GM21360 (cell line): ENCODE measurements at regions not wholly inside any gene's neighbourhood (a gene's known extent, or its start where the extent isn't known, plus 50 kb on each side); places are given as distances from the start of the nearest gene placed in this dataset.
A peak's percentile ranks its signal among the peaks of the same experiment; 100 is the strongest.

ENCODE experiments used
- ATAC-seq: cut with Tn5 transposase; IDR thresholded peaks from one replicate; pipeline ENCODE4 v1.9.1; 2021; ENCODE audit warnings: mild to moderate bottlenecking, moderate library complexity; ENCODE audit not compliant: unreplicated experiment

- ATAC-seq = no peak
Measured at GRCh38 chr5:67434466-67434865, 237.9 kb upstream of the CD180 start.

GRCh38 chr5:67432606-67433005 is 236.0 kb upstream of the CD180 start:
- no peak for ATAC-seq

GRCh38 chr5:67431191-67431590 is 234.6 kb upstream of the CD180 start:
- no peak for ATAC-seq

- ATAC-seq = no peak
Measured at GRCh38 chr5:67427850-67428298, 231.3 kb upstream of the CD180 start.

GRCh38 chr5:67426961-67427849 is 230.6 kb upstream of the CD180 start:
- no peak for ATAC-seq

GRCh38 chr5:67425514-67425913 is 228.9 kb upstream of the CD180 start:
- no peak for ATAC-seq

- no peak for ATAC-seq
Measured at GRCh38 chr5:67417839-67418238, 221.2 kb upstream of the CD180 start.

- ATAC-seq = no peak
Measured at GRCh38 chr5:67416986-67417385, 220.4 kb upstream of the CD180 start.

- peak; percentile 52 for ATAC-seq
Measured at GRCh38 chr5:67416133-67416937, 219.7 kb upstream of the CD180 start.

GRCh38 chr5:67414712-67415111 is 218.1 kb upstream of the CD180 start:
- ATAC-seq = no peak

- ATAC-seq = no peak
Measured at GRCh38 chr5:67413721-67414120, 217.1 kb upstream of the CD180 start.

GRCh38 chr5:67409126-67409777 is 212.7 kb upstream of the CD180 start:
- no peak for ATAC-seq

- ATAC-seq = no peak
Measured at GRCh38 chr5:67407979-67408378, 211.4 kb upstream of the CD180 start.

- ATAC-seq = no peak
Measured at GRCh38 chr5:67405755-67406154, 209.2 kb upstream of the CD180 start.

- ATAC-seq = no peak
Measured at GRCh38 chr5:67405101-67405364, 208.4 kb upstream of the CD180 start.

- no peak for ATAC-seq
Measured at GRCh38 chr5:67404256-67405100, 207.9 kb upstream of the CD180 start.

GRCh38 chr5:67402526-67402925 is 205.9 kb upstream of the CD180 start:
- no peak for ATAC-seq

- no peak for ATAC-seq
Measured at GRCh38 chr5:67401172-67401571, 204.6 kb upstream of the CD180 start.

- ATAC-seq = no peak
Measured at GRCh38 chr5:67400752-67401151, 204.2 kb upstream of the CD180 start.

- ATAC-seq = no peak
Measured at GRCh38 chr5:67395790-67396418, 199.3 kb upstream of the CD180 start.
